IPS DF 4.7 (cell line): ENCODE measurements at regions not wholly inside any gene's neighbourhood (a gene's known extent, or its start where the extent isn't known, plus 50 kb on each side); places are given as distances from the start of the nearest gene placed in this dataset.

Experiments
- DNase-seq: peaks from one replicate; pipeline ENCODE4 v3.0.0-alpha.2; 2013; ENCODE audit warnings: low spot score; ENCODE audit errors: extremely low read depth

DNA sequence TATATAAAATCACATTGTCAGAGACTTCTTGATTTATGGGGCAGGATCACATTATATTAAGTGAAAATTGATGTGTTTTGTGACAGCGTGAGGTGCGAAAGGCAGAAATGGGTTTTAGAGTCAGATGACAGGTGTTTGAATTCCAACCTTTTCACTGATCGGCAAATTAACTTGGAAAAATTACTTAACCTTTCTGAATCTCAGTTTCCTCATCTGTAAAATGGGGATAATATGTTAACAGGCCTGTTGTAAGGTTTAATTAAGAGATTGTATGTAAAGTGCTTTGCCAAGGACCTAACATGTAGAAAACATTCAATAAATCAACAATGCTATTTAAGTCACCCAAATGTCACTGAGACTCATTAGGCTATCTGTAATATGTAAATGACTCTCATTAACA, 221.2 kb upstream of the LYZL1 start:
- no peak for DNase-seq

DNA sequence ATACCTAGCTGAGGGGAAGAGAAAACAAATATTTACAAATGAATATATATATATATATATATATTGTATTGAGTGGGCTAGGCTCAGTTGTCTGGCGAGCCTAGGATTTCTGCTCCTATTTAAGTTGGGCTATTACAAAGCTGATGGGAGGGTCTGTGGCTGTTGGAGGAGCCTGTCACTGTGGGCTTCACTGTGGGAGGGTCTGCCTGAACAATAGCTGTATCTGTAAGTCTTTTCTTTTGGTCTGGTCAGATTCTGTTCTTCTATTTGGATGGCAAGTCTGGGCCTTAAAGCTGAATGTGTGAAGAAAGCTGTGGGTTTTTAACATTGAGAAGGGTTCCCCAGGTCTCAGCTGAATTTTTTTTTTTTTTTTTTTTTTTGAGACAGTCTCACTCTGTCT, 220.6 kb upstream of the LYZL1 start:
- no peak for DNase-seq

DNA sequence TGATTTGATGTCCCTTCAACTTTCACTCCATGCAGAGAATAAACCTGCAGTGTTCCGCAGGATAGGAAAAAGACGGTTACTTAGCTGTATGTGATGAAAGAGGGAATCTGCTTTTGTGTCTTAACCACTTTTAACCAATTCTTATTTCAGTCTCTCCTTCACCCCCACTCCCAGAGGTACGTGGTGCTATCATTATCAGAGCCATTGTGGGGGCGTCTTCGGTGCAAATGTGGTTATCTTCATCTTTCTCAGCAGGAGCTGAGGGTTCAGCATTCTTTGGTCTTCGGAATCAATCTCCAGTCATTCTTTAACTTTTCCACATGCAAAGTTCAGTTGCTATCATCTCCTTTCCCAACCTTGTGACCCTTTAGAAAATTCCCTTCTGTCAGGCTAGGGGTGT, 219.9 kb upstream of the LYZL1 start:
- no peak for DNase-seq

DNA sequence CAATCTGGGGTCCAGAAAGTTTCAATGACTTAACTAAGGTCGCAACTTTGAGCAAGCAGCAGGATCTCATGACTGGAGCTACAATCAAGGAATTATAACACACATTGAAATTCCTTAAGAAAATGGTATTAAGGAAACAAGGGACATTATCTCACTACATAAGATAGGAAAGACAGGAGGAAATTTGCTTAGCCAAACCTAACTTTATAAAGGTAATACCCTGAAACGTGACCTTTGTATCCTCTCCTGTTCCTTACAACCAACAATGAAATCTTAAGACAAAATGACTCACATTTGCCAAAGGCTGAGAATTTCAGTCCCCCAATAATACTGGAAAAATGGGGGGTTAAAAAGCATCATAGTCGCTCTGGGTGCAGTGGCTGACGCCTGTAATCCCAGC, 218.9 kb upstream of the LYZL1 start:
- no peak for DNase-seq

DNA sequence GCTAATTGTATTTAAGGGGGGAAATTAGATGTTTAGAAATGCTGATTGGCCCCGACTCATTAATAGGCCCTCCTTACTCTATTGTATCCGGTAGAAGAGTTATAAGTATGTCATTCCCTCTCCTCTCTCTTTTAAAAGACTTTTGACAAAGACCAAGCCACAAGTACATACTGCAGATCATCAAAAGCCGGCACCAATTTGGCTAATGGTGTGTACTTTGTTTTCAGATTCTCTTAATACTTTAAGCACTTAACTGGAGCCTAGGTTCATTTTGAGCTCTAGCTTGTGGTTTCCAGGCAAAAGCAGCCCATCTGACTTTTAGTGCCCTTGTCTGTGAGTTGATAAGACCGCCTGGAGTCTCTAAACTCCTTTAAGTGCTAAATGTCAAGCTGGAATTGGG, 210.0 kb upstream of the LYZL1 start:
- DNase-seq = no peak

DNA sequence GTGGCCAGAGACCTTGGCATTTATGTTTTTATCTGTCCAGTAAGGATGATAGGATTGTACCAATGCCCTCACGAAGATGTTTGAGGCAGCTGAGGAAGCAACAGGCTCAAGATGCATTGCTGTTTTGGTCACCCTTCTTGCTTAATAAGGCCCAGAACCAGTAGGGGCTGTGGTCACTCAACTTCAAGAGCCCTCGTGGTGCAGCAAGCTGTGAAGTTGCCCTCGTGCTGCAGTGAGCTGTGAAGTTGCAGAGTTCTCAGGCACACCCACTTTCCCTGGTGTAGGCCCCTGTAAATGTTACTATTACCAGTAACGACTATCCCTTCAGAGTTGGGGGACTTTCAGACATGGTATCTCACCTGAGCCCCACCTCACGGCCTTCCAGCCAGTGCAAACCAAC, 207.6 kb upstream of the LYZL1 start:
- DNase-seq = no peak

DNA sequence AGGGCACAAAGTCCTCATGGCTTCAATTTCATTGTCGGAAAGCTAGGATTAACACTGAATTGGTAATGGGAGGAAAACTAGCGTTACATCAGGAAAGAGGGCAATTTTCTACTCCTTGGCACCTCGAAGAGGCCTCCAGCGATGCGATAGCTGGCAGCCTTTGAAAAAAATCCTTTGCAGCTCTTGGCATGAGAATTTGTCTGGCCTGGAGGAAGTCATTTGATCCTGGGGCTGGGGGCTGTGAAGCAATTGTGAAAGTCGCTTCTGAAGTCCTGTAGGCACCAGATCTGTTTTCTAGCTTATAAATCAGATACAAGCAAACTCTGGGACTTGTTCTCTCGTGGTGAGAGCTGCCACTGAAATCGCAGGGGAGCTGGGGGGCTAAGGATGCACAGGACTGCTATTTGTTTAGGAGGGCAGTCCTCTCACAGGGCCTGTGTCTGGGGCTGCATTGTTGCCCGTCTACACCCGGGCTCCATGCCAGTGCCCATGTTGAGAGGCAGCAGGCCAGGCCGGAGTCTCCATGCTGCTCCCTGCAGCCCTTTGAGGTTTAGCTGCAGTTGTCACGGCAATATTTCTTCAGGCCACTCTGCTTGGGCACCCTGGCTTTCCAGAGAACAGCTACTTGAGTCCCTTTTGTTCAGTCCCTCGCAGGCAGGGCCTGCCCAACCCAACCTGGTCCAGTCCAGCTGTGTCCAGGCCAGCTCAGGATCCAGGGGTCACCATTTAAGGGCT, 206.8 kb upstream of the LYZL1 start:
- no peak for DNase-seq

DNA sequence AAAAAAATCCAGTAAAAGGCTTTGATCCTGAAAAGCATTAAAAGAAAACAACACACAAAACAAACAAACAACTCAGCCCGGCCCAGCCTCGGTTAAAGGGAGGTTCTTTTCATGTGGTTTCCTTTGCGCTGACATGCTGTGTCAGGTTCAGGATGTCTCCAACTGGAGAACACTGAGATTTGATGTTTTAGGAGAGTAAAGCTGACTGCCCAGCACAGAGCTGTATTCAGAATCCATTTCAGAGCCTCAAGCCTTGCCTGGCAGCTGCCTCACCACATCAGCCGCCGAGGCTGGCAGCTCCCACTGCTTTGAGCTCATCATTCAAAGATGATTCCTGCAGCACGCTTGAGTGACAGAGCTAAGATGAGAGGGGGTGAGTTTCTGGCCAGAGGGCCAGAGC, 205.8 kb upstream of the LYZL1 start:
- no peak for DNase-seq

DNA sequence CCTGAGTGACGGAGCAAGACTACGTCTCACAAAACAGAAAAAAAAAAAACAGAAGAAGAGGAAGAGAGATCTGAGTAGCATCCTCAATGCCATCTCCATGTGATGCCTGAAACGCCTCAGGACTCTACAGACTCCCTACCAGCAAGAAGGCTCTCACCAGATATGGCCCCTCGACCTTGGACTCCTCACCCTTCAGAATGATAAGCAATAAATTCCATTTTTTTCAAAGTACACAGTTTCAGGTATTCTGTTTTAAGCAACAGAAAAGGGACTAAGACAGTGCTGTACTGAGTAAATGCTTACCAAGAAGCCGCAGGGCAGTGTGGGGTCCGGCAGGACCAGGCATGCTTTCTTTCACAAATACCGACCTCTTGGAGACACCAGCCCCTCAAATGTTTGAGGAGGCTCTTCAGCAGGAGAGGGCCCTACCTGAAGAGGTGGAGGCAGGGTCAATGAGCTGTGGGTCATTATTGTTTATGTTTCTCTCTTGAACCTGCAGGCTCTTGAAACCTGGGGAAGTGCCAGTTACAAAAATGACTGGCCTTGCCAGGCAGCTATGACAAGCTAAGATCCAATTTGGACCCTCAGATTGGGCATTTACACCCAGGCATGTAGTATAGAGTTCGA, 204.1 kb upstream of the LYZL1 start:
- DNase-seq = no peak

DNA sequence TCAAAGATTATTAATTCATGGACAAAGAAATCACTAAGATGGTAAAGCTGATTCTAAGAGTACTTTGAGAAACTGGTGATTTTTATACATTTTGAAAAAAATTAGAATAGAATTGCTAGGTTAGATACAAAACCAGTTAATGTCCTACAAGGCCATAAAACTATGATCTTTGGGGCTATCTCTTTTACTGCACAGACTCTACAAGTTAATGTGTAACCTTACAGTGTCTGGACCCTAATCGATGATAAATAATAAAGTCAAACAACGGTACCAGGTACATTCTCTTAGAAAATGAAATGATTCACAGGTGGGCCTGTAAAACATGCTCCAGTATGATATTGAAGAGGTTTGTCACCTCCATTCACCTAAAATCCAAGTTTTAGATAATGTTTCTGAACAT, 199.8 kb upstream of the LYZL1 start:
- DNase-seq = no peak

DNA sequence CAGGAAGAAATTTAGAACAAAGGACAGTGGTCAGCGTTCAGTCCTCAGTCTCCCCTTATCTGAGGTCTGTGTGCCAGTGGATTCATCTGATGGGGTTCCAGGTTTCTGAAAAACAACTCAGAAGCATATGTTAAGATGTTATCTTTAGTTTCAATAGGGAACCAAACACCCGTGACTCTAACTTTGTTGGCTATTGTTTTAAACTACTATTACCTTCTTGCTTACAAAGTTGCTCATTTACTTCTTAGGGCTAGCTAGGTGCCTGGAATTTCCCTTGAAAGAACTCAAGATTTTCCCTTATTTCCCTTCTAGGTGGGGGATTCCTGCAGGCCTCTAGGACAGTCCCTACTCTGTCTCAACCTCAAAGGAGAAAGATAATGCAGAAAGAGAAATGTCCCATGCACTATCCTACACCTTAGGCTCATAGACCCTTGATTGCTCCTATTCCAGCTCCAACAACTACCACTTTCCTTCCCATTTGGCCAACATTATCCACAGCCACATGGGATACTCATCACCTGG, 192.5 kb upstream of the LYZL1 start:
- no peak for DNase-seq

DNA sequence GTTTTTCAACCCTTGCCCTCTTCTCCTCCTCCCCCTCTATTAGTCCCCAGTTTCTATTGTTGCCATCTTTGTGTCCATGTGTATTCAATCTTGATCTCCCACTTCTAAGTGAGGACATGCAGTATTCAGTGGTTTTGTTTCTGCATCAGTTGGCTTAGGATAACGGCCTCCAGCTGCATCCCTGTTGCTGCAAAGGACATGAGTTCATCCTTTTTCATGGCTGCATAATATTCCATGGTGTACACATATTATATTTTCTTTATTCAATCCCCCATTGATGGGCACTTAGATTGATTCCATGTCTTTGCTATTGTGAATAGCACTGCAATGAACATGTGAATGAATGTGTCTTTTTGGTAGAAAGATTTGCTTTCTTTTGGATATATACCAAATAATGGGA, 190.4 kb upstream of the LYZL1 start:
- DNase-seq = no peak

DNA sequence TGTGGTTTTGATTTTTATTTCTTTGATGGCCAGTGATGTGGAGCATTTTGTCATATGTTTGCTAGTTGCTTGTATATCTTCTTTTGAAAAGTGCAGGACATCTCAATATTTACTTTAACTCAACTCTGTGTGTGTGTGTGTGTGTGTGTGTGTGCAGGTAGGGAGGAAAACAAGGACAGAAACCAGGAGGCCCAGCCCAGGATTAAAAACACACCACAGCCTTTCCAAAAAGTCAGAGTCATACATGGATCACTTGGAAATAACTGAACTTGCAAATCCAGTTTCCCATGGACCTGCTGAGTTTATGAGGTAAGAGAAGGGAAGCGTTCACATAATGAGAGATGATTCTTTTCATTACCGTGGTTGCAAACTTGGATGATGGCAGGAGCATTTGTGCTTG, 189.9 kb upstream of the LYZL1 start:
- DNase-seq = no peak

DNA sequence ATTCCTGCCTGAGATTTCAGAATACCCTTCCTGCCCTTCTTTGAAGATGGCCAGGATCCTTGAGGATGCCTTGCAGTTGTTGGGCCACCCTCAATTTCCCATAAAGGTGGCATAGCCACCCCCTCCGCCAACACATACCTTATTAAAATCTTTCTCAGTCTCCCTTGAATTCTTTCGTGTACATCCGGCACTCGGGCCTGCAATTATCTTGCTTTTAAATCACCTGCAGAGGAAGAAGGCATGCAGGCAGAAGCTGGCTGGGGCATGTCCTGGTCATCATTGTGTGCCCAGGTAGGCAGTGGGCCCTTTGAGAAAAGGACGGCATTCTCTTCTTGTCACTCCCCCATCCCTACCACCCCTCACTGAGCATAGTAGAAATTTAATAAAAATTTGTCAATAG, 189.5 kb upstream of the LYZL1 start:
- DNase-seq = no peak

DNA sequence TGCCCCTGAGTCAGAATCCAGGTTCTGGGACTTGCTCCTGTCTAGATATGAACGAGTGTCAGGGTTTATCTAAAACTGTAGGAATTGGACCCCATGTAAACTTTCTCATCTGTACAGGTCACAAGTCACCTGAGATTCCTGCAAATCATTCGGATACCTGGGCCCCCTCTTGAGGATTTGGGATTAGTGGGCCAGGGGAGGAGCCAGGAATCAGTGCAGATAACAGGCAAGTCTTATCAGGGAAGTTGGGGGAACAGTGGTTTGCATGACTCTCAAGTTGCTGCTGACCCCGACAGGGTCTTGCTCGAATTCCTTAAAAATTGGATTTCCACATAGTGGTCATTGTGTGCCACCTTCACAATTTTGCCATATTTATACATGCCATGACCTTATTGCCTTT, 188.4 kb upstream of the LYZL1 start:
- DNase-seq = no peak

DNA sequence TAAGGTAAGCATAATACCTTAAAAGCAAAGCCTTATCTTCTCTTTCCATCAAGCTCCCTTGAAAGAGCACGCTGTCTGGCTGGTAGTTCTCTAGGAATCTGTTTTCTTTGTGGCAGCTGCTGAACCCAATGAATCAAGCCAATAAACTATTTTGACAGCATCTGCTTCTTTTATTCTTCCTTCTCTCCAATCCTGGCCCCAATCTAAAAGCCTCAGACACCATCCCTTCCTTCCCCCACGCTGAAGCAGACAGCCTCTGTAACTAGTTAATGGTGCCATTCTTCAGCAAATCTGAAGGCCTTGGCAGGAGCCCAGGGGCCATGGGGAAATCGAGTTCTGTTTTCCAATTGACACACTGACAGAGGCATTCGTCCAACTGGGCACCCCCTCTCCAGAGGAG, 186.6 kb upstream of the LYZL1 start:
- DNase-seq = no peak

DNA sequence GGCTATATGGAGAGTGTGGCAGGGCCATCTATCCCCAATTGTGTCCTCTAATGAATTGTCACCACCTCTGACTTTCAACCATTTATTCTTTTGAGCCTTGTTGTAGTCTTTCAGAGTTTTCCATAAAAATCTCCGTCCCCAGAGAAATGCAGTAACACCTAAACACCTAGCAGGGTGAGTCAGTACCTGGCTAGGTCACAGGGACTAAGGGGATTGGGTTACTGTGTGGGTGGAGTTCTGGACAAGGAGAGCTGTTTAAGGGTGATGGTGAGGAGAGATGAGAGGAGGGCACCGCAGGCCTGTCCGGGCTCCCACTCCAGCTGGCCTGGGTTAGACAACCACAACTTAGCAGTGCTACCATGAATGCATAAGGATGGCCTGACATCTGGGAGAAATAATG, 186.2 kb upstream of the LYZL1 start:
- DNase-seq = no peak

DNA sequence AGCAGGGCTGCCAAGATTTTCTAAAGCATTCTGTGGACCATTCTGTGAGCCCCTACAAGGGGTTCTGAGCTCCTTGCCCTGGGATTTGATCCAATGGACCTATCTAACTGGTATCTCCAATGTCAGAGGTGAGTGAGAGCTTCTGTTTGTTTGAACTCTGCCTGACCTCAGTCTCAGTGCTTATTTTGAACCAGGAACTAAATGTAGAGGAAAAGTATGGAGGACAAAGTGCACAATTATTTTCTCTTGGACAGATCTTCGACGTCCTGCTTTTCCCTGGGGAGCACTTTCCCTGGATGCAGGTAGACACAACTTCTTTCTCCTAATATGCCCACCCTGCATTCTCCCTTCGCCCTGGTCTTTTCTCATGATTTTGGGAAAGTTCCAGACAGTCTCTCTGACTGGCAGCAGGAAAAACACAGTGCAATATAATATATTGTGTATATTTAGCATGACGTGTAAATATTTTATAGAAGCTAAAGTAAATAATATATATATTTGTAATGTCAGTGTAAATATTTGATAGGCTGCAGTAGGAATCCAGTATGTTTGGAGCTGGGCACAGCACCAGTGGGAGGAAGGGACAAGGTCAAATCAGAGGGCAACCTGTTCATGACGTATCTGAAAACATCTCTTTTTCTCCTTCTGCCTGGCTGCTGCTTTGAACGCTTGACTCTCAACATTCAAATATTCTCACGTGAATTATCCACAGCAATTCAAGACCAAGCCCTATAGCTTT, 184.0 kb upstream of the LYZL1 start:
- no peak for DNase-seq

DNA sequence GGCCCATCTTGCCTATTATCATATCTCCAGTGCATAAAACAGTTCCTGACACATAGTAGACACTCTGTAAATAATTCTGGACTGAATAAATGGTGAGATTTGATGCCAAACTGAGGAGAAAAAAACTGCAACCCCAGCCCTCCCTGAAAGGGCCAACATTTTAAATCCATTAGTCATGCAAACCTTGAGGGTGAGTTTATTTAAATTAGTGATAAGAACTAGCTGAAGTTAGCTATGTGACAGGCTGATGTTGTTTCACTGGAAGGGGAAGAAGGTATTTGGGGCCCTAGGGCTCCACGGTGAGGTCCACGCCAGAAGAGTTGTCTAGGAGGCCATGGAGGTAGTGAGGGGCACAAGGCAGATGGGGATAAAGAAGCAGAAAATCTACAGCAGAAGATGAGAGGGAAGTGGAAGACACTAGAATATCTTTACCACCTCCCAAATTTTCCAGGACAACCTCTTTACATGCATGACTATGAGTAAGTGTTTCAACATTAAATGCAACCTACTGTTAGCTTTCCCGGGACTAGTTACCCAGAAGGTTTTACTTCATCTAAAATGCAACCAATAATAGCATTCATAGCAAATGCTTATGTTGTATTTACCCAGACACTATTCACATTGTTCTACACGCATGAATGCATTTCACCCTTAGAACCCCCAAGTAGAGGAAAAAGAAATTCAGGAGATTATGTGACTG, 183.2 kb upstream of the LYZL1 start:
- no peak for DNase-seq

DNA sequence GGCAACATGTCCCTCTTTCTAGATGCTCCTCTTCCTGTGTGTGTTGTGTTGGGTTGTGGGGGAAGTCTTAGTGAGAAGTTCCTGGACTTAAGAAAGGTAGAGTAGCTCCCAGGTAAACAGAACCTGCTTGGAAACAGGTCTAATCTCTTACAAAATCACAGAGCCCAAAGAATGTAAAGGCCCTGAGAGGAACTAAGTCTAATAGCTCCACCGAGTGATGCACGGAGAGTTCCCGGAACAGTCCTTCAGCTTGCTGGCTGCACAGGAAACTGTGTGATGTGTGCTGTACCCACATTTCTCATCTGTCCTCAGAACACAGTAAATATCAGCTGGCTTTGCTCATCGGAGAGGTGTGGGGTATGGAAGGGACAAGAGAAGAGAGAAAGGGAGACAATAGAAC, 182.6 kb upstream of the LYZL1 start:
- DNase-seq = no peak

DNA sequence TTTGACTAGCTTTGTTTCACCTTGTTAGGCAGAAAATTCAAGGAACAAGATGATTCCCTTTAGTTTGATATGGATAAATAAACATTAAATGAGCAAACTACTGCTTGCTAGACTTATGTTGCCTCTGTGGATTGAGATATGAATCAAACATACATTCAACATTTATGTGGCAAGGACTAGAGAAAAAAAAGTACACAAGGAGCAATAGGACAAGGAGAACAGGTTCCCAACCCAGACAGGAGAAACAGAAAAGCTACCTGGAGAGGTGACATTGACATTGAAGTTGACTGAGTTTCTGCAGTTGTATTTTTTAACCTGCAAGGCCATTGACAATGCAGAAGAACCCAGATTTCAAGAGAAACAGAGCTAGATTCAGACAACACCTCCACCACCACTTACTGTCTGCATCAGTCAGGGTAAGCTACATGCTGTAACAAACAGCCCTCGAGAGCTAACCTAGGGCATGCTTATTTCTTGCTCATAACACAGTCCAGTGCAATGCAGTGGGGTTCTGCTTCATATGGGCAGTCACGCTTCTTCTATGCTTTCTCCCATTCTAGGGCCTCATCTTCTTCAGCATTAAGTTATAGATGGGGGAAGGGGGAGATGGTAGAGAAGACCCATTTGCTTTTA, 180.9 kb upstream of the LYZL1 start:
- DNase-seq = no peak
